A549 (cell line): ENCODE measurements at regions not wholly inside any gene's neighbourhood (a gene's known extent, or its start where the extent isn't known, plus 50 kb on each side); places are given as distances from the start of the nearest gene placed in this dataset.

ENCODE experiments used
- ATAC-seq, 2 experiments: fragments of 200-7000 bp in 1 of 2; fragments of >200 bp in 1 of 2; cut with Nextera tagmentation in 1 of 2; cut with Tn5 transposase in 1 of 2; 3 replicates each; pipeline versions ENCODE4 v1.8.0 to v1.9.1; 2018 to 2020; ENCODE audit warnings: mild to moderate bottlenecking in 1 of 2, moderate library complexity in 1 of 2
- CTCF ChIA-PET: fragments of 300-600 bp; sonication (Branson Sonifier 250); formaldehyde crosslinking; extraction: SDS; loops from one replicate; lab custom pipeline; 2021; ENCODE audit warnings: antibody characterized with exemption, inconsistent platforms; lab: Yijun Ruan, JAX
- POLR2A ChIA-PET: fragments of 350-600 bp; formaldehyde crosslinking; extraction: SDS; loops from one replicate; lab custom pipeline; 2021; ENCODE audit warnings: antibody characterized with exemption, inconsistent platforms; lab: Yijun Ruan, JAX
- DNase-seq, 2 experiments: peaks; one replicate each; pipeline versions ENCODE4 v3.0.0 to v3.0.0-alpha.2; 2011 to 2016; ENCODE audit warnings: low read depth in 1 of 2, low spot score in 1 of 2
- FAIRE-seq: peaks from 2 replicates; lab custom pipeline; 2011; peaks lifted over from hg19 to GRCh38; lab: Jason Lieb, UNC
- H3K27ac ChIP-seq, 2 experiments: fragments of >200 bp; sonication (Bioruptor Twin); formaldehyde crosslinking; 3 replicates each; pipeline ENCODE4 v1.5.1; 2016 to 2017
- H3K4me1 ChIP-seq: fragments of >200 bp; sonication (Bioruptor Twin); formaldehyde crosslinking; 3 replicates; pipeline ENCODE4 v1.6.1; 2016
- H3K4me2 ChIP-seq: fragments of >200 bp; sonication (Bioruptor Twin); formaldehyde crosslinking; 3 replicates; pipeline ENCODE4 v1.6.1; 2016
- H3K4me3 ChIP-seq: fragments of >200 bp; sonication (Bioruptor Twin); formaldehyde crosslinking; 3 replicates; pipeline ENCODE4 v1.5.1; 2016
- H3K9me3 ChIP-seq: fragments of >200 bp; sonication (Bioruptor Twin); formaldehyde crosslinking; 3 replicates; pipeline ENCODE4 v1.6.1; 2016
- BHLHE40 ChIP-seq: IDR thresholded peaks from 2 replicates; pipeline ENCODE4 v1.6.1; 2012; ENCODE audit warnings: low read depth, low read length, inconsistent platforms
- CBX2 ChIP-seq: fragments of 200-600 bp; sonication (generic); IDR thresholded peaks from 2 replicates; pipeline ENCODE4 v1.6.1; 2016; ENCODE audit warnings: low read depth, mild to moderate bottlenecking, borderline replicate concordance
- CBX8 ChIP-seq: fragments of 200-600 bp; sonication (generic); IDR thresholded peaks from 2 replicates; pipeline ENCODE4 v1.6.1; 2016
- CEBPB ChIP-seq, 2 experiments: fragments of >200 bp in 1 of 2; sonication (Bioruptor Twin) in 1 of 2; formaldehyde crosslinking in 1 of 2; IDR thresholded peaks; 2 replicates each; pipeline ENCODE4 v1.6.1; 2012 to 2016
- EHF ChIP-seq: fragments of 250-450 bp; sonication (Bioruptor Pico); IDR thresholded peaks from 2 replicates; pipeline ENCODE4 v1.5.0; 2020; ENCODE audit warnings: mild to moderate bottlenecking
- EP300 ChIP-seq, 2 experiments: fragments of >200 bp; sonication (Bioruptor Twin); formaldehyde crosslinking; IDR thresholded peaks; 2 replicates in 1 of 2; 3 replicates in 1 of 2; pipeline ENCODE4 v1.6.1; 2016 to 2017
- FOSB ChIP-seq: fragments of 250-450 bp; sonication (Bioruptor Pico); IDR thresholded peaks from 2 replicates; pipeline ENCODE4 v1.5.0; 2020; ENCODE audit warnings: mild to moderate bottlenecking, moderate library complexity
- FOSL2 ChIP-seq, 2 experiments: fragments of 450-650 bp in 1 of 2; fragments of >200 bp in 1 of 2; sonication (Bioruptor Twin) in 1 of 2; formaldehyde crosslinking; IDR thresholded peaks; 2 replicates each; pipeline versions ENCODE4 v1.5.0 to v1.6.1; 2016 to 2020; ENCODE audit warnings: mild to moderate bottlenecking in 1 of 2, moderate library complexity in 1 of 2
- FOXS1 ChIP-seq: fragments of 250-450 bp; sonication (Bioruptor Pico); IDR thresholded peaks from 2 replicates; pipeline ENCODE4 v1.5.0; 2020; ENCODE audit warnings: mild to moderate bottlenecking, moderate library complexity
- GATA3 ChIP-seq: IDR thresholded peaks from 2 replicates; pipeline ENCODE4 v1.6.1; 2012; ENCODE audit warnings: borderline replicate concordance
- HDAC2 ChIP-seq: fragments of 200-600 bp; sonication (generic); IDR thresholded peaks from 2 replicates; pipeline ENCODE4 v1.6.1; 2016
- HOXA7 ChIP-seq: fragments of 250-450 bp; sonication (Bioruptor Pico); IDR thresholded peaks from 2 replicates; pipeline ENCODE4 v1.5.0; 2020; ENCODE audit warnings: mild to moderate bottlenecking, moderate library complexity
- HOXB13 ChIP-seq: fragments of 250-450 bp; sonication (Bioruptor Pico); IDR thresholded peaks from 2 replicates; pipeline ENCODE4 v1.5.0; 2020; ENCODE audit warnings: low read depth, mild to moderate bottlenecking, moderate library complexity
- JUN ChIP-seq, 2 experiments: fragments of >200 bp; sonication (Bioruptor Twin); formaldehyde crosslinking; IDR thresholded peaks; 2 replicates in 1 of 2; 3 replicates in 1 of 2; pipeline ENCODE4 v1.6.1; 2016 to 2017
- KDM5A ChIP-seq: fragments of 200-600 bp; sonication (generic); IDR thresholded peaks from 2 replicates; pipeline ENCODE4 v1.6.1; 2016; ENCODE audit warnings: antibody characterized with exemption, mild to moderate bottlenecking
- MAFK ChIP-seq: fragments of 450-650 bp; IDR thresholded peaks from 2 replicates; pipeline ENCODE4 v1.6.1; 2014; ENCODE audit not compliant: partially characterized antibody
- MYC ChIP-seq: IDR thresholded peaks from 2 replicates; pipeline ENCODE4 v1.6.1; 2012; ENCODE audit warnings: mild to moderate bottlenecking, inconsistent platforms, low read length, improper control_type of control experiment, borderline replicate concordance
- NFE2L2 ChIP-seq: fragments of 150-350 bp; conservative IDR thresholded peaks from 2 replicates; pipeline ENCODE4 v1.6.1; 2014; ENCODE audit warnings: low read length
- NR3C1 ChIP-seq: fragments of >200 bp; sonication (Bioruptor Twin); formaldehyde crosslinking; IDR thresholded peaks from 3 replicates; pipeline ENCODE4 v1.6.1; 2017
- POLR2A ChIP-seq: IDR thresholded peaks from 2 replicates; pipeline ENCODE4 v1.6.1; 2012; ENCODE audit warnings: mild to moderate bottlenecking, low read length
- POLR2AphosphoS2 ChIP-seq: conservative IDR thresholded peaks from 2 replicates; pipeline ENCODE4 v1.6.1; 2012; ENCODE audit warnings: low read length, improper control_type of control experiment, inconsistent platforms
- RARB ChIP-seq: fragments of 250-450 bp; sonication (Bioruptor Pico); IDR thresholded peaks from 2 replicates; pipeline ENCODE4 v1.8.0; 2021; ENCODE audit warnings: mild to moderate bottlenecking, moderate library complexity
- RCOR1 ChIP-seq: fragments of 150-350 bp; IDR thresholded peaks from 2 replicates; pipeline ENCODE4 v1.6.1; 2014; ENCODE audit warnings: antibody characterized with exemption, low read length, low read depth
- RNF2 ChIP-seq: fragments of 200-600 bp; sonication (generic); IDR thresholded peaks from 2 replicates; pipeline ENCODE4 v1.6.1; 2016; ENCODE audit warnings: low read depth, mild to moderate bottlenecking, antibody characterized with exemption, moderate library complexity, borderline replicate concordance
- WGBS: methylation state at CpG from one replicate; pipeline ENCODE4 v1.1.6; 2017; ENCODE audit errors: missing lambda C conversion rate; 5-methylcytosine and 5-hydroxymethylcytosine counted together
- TF ChIP-seq, protein P1 (sequence below): fragments of 250-450 bp; sonication (Bioruptor Pico); IDR thresholded peaks from 2 replicates; pipeline ENCODE4 v1.5.0; 2021; ENCODE audit warnings: mild to moderate bottlenecking, moderate library complexity, borderline replicate concordance
- TF ChIP-seq, protein P2 (sequence below): IDR thresholded peaks from 2 replicates; pipeline ENCODE4 v1.6.1; 2012
- TF ChIP-seq, protein P3 (sequence below): fragments of 450-650 bp; IDR thresholded peaks from 2 replicates; pipeline ENCODE4 v1.6.1; 2014; ENCODE audit warnings: antibody characterized with exemption
- TF ChIP-seq, protein P4 (sequence below): fragments of >200 bp; sonication (Bioruptor Twin); formaldehyde crosslinking; IDR thresholded peaks from 3 replicates; pipeline ENCODE4 v1.6.1; 2016
- TF ChIP-seq, protein P5 (sequence below): IDR thresholded peaks from 2 replicates; pipeline ENCODE4 v1.6.1; 2012

DNA sequence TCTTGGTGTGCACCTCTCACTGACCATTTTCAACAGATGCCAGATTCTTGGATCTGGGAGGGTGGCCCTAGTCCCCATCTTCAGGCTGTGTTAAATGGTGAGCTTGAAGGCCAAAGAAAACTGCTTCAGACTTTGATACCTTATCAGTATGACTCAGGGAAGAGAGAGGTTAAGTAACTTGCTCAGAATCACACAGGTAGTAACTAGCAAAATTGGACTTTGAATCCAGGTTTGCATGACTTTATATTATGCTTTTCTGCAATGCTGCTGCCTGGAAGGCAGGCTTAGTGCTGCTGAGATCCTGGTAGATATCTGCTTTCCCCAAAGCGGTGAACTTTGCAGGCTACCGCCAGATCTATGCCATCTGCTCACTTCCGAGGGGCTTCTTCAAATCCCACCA lies 487.3 kb downstream of the INSC start:
- no peak overlapping the region for H3K27ac ChIP-seq
- DNase-seq = no peak
- no peak overlapping the region for H3K4me2 ChIP-seq
- no peaks in the 10 kb centered on the region for H3K9me3 ChIP-seq
- ATAC-seq = no peak
- TF ChIP-seq EHF (no peak), JUN (IDR thresholded peaks at IDR 0.05) (no peak), RCOR1 (no peak), NFE2L2 (no peak), EP300 (IDR thresholded peaks at IDR 0.05) (no peak), HOXA7 (CRISPR knock-in tag) (no peak), BHLHE40 (no peak), CEBPB (IDR thresholded peaks at IDR 0.05) (no peak), POLR2A (no peak), RARB (CRISPR knock-in tag) (no peak), MAFK (no peak), HOXB13 (no peak)
- TF ChIP-seq, protein P1, sequence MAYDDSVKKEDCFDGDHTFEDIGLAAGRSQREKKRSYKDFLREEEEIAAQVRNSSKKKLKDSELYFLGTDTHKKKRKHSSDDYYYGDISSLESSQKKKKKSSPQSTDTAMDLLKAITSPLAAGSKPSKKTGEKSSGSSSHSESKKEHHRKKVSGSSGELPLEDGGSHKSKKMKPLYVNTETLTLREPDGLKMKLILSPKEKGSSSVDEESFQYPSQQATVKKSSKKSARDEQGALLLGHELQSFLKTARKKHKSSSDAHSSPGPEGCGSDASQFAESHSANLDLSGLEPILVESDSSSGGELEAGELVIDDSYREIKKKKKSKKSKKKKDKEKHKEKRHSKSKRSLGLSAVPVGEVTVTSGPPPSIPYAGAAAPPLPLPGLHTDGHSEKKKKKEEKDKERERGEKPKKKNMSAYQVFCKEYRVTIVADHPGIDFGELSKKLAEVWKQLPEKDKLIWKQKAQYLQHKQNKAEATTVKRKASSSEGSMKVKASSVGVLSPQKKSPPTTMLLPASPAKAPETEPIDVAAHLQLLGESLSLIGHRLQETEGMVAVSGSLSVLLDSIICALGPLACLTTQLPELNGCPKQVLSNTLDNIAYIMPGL (CRISPR knock-in tag) = no peak
- TF ChIP-seq, protein P2, sequence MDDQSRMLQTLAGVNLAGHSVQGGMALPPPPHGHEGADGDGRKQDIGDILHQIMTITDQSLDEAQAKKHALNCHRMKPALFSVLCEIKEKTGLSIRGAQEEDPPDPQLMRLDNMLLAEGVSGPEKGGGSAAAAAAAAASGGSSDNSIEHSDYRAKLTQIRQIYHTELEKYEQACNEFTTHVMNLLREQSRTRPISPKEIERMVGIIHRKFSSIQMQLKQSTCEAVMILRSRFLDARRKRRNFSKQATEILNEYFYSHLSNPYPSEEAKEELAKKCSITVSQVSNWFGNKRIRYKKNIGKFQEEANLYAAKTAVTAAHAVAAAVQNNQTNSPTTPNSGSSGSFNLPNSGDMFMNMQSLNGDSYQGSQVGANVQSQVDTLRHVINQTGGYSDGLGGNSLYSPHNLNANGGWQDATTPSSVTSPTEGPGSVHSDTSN = no peak
- TF ChIP-seq, protein P3, sequence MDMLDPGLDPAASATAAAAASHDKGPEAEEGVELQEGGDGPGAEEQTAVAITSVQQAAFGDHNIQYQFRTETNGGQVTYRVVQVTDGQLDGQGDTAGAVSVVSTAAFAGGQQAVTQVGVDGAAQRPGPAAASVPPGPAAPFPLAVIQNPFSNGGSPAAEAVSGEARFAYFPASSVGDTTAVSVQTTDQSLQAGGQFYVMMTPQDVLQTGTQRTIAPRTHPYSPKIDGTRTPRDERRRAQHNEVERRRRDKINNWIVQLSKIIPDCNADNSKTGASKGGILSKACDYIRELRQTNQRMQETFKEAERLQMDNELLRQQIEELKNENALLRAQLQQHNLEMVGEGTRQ = no peak
- TF ChIP-seq, protein P4, sequence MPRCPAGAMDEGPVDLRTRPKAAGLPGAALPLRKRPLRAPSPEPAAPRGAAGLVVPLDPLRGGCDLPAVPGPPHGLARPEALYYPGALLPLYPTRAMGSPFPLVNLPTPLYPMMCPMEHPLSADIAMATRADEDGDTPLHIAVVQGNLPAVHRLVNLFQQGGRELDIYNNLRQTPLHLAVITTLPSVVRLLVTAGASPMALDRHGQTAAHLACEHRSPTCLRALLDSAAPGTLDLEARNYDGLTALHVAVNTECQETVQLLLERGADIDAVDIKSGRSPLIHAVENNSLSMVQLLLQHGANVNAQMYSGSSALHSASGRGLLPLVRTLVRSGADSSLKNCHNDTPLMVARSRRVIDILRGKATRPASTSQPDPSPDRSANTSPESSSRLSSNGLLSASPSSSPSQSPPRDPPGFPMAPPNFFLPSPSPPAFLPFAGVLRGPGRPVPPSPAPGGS = no peak
- H3K4me1 ChIP-seq = no peaks in the 10 kb centered on the region
- no peak for FAIRE-seq
- no peak overlapping the region for H3K4me3 ChIP-seq
- WGBS = 69% methylated on average over 3 of the region's 3 CpGs
- POLR2A ChIA-PET = no interaction called here
- CTCF ChIA-PET = no interaction called here

DNA sequence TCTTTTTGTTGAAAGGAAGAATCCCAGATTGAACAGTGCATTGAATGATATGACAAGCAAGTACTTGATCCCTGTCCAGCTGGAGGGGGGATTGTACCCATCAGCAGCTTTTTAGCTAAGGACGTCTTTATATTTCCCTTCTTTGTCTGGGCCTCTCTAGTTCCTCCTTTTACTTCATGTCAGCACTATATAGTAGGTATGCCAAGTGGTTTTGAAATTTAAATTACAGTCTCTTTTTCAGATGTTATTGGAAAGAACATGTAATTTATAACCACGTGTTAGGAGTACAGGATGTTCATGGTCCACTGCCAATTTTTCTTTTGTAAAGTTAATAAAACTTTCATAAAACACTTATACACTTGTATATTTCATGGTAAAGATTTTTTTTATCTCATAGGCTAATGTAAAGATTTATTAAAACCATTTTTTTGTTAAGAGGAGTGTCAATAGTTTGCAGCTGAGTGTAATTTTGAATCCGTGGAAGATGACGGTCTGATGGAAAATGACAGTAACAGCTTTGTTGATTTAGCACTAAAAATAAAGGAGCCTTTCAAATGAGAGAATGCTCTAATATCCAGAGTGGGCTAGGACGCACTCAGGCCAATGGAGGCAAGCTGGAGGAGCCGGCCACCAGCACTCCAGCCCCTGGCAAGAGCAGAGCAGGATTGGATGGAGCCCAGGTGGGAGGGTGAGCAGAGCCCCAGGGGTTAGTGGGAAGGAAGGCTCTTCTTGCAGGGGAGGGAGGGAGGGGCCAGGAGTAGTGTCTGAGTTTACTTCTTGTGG lies 488.3 kb downstream of the INSC start:
- Histone ChIP-seq H3K4me2 (no peak overlapping the region), H3K9me3 (no peaks in the 10 kb centered on the region), H3K27ac (no peak overlapping the region), H3K4me3 (no peak overlapping the region), H3K4me1 (no peaks in the 10 kb centered on the region)
- no peak for DNase-seq
- no peak for ATAC-seq
- ChIA-PET CTCF (interaction anchor here (0.6 kb wide), 1 partner anchor 35 kb away, joined by 3 read pairs; no protein-coding TSS in a partner anchor), POLR2A (no interaction called here)
- FAIRE-seq = no peak
- no peak for TF ChIP-seq HOXB13
- no peak for TF ChIP-seq HOXA7 (CRISPR knock-in tag)
- TF ChIP-seq NR3C1 = no peak
- TF ChIP-seq CBX2 = no peak
- TF ChIP-seq, protein P4 = no peak
- TF ChIP-seq, protein P1 (CRISPR knock-in tag) = no peak
- TF ChIP-seq, protein P5, sequence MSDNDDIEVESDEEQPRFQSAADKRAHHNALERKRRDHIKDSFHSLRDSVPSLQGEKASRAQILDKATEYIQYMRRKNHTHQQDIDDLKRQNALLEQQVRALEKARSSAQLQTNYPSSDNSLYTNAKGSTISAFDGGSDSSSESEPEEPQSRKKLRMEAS = no peak
- TF ChIP-seq MYC = no peak
- TF ChIP-seq HDAC2 = no peak
- TF ChIP-seq FOXS1 (CRISPR knock-in tag) = no peak
- TF ChIP-seq KDM5A = no peak
- no peak for TF ChIP-seq POLR2AphosphoS2
- TF ChIP-seq FOSL2 (IDR thresholded peaks at IDR 0.05) = no peak
- no peak for TF ChIP-seq FOSL2 (CRISPR knock-in tag; IDR thresholded peaks at IDR 0.05)
- no peak for TF ChIP-seq CBX8
- TF ChIP-seq GATA3 = no peak
- TF ChIP-seq FOSB (CRISPR knock-in tag) = no peak
- TF ChIP-seq RNF2 = no peak
- WGBS = 27% methylated on average over 6 of the region's 6 CpGs
